IMR-90 (cell line): ENCODE measurements at regions not wholly inside any gene's neighbourhood (a gene's known extent, or its start where the extent isn't known, plus 50 kb on each side); places are given as distances from the start of the nearest gene placed in this dataset.

Source experiments
- ATAC-seq: fragments of 200-7000 bp; cut with Tn5 transposase; 2 replicates; pipeline ENCODE4 v1.9.1; 2020; ENCODE audit warnings: low read depth, mild to moderate bottlenecking, moderate library complexity
- BruUV-seq: library from RNA; stranded (reverse); fragments of 400-500 nt; replicated peaks from 2 replicates; lab custom pipeline; 2021; lab: Mats Ljungman, UMichigan
- CTCF ChIA-PET: fragments of 300-600 bp; formaldehyde crosslinking; extraction: SDS; loops from one replicate; lab custom pipeline; 2021; ENCODE audit warnings: antibody characterized with exemption; lab: Yijun Ruan, JAX
- POLR2A ChIA-PET: fragments of 300-600 bp; sonication (Branson Sonifier 250); formaldehyde crosslinking; loops from one replicate; lab custom pipeline; 2022; ENCODE audit warnings: antibody characterized with exemption; ENCODE audit not compliant: unreplicated experiment; lab: Charles Lee
- DNase-seq: peaks from one replicate; pipeline ENCODE4 v3.0.0; 2013
- H2AFZ ChIP-seq: replicated peaks from 2 replicates; pipeline ENCODE3; 2013; ENCODE audit warnings: low read length, mild to moderate bottlenecking; ENCODE audit not compliant: poor library complexity
- H2AK5ac ChIP-seq: 2 replicates; pipeline ENCODE4 v1.6.1; 2013; ENCODE audit warnings: low read depth, low read length, inconsistent platforms
- H2AK9ac ChIP-seq: replicated peaks from 2 replicates; pipeline ENCODE3; 2013; ENCODE audit warnings: mild to moderate bottlenecking, low read depth, low read length, moderate library complexity; ENCODE audit not compliant: poor library complexity
- H2BK120ac ChIP-seq: 2 replicates; pipeline ENCODE4 v1.6.1; 2013; ENCODE audit warnings: low read depth, low read length, inconsistent platforms
- H2BK15ac ChIP-seq: 3 replicates; pipeline ENCODE4 v1.6.1; 2013; ENCODE audit warnings: low read depth, low read length, inconsistent platforms
- H2BK20ac ChIP-seq: 2 replicates; pipeline ENCODE4 v1.6.1; 2013; ENCODE audit warnings: low read depth, mild to moderate bottlenecking, inconsistent platforms, low read length, moderate library complexity
- H2BK5ac ChIP-seq: 2 replicates; pipeline ENCODE4 v1.6.1; 2013; ENCODE audit warnings: mild to moderate bottlenecking, low read depth, low read length, inconsistent platforms; ENCODE audit not compliant: poor library complexity, severe bottlenecking
- H3K14ac ChIP-seq: replicated peaks from 2 replicates; pipeline ENCODE4 v1.6.1; 2013; ENCODE audit warnings: low read depth, low read length, inconsistent platforms
- H3K18ac ChIP-seq: 2 replicates; pipeline ENCODE4 v1.6.1; 2013; ENCODE audit warnings: low read depth, low read length, control low read depth
- H3K23ac ChIP-seq: 2 replicates; pipeline ENCODE4 v1.6.1; 2013; ENCODE audit warnings: low read depth, low read length, inconsistent platforms
- H3K27ac ChIP-seq: 2 replicates; pipeline ENCODE4 v1.5.1; 2013; ENCODE audit warnings: mild to moderate bottlenecking, control low read depth, low read length; ENCODE audit not compliant: insufficient read depth
- H3K27me3 ChIP-seq: 2 replicates; pipeline ENCODE4 v1.6.1; 2013; ENCODE audit warnings: low read length; ENCODE audit not compliant: control insufficient read depth, insufficient read depth
- H3K36me3 ChIP-seq: 2 replicates; pipeline ENCODE4 v1.6.1; 2013; ENCODE audit warnings: low read length, mixed read lengths; ENCODE audit not compliant: control insufficient read depth, insufficient read depth
- H3K4ac ChIP-seq: 2 replicates; pipeline ENCODE4 v1.6.1; 2013; ENCODE audit warnings: low read depth, low read length, inconsistent platforms
- H3K4me1 ChIP-seq: 2 replicates; pipeline ENCODE4 v1.6.1; 2013; ENCODE audit warnings: low read length, mixed read lengths; ENCODE audit not compliant: control insufficient read depth, insufficient read depth
- H3K4me2 ChIP-seq: 2 replicates; pipeline ENCODE4 v1.6.1; 2013; ENCODE audit warnings: low read depth, mild to moderate bottlenecking, control low read depth, low read length, moderate library complexity
- H3K4me3 ChIP-seq: 2 replicates; pipeline ENCODE4 v1.5.1; 2013; ENCODE audit warnings: low read depth, mild to moderate bottlenecking, control low read depth, low read length, moderate library complexity; ENCODE audit not compliant: insufficient read depth
- H3K56ac ChIP-seq: 2 replicates; pipeline ENCODE4 v1.6.1; 2013; ENCODE audit warnings: low read length, inconsistent platforms; ENCODE audit not compliant: insufficient read depth; ENCODE audit errors: extremely low read depth
- H3K79me1 ChIP-seq, 2 experiments: 2 replicates each; pipeline ENCODE4 v1.6.1; 2013; ENCODE audit warnings: low read length in 2 of 2, inconsistent platforms in 1 of 2, low read depth in 1 of 2
- H3K9ac ChIP-seq: 2 replicates; pipeline ENCODE4 v1.6.1; 2013; ENCODE audit warnings: low read depth, low read length, control low read depth
- H3K9me1 ChIP-seq: 2 replicates; pipeline ENCODE4 v1.6.1; 2013; ENCODE audit warnings: low read length, inconsistent platforms; ENCODE audit not compliant: insufficient read depth
- H3K9me3 ChIP-seq: 2 replicates; pipeline ENCODE4 v1.6.1; 2013; ENCODE audit warnings: low read length; ENCODE audit not compliant: control insufficient read depth, insufficient read depth
- H4K20me1 ChIP-seq: 2 replicates; pipeline ENCODE4 v1.6.1; 2013; ENCODE audit warnings: low read length, inconsistent platforms; ENCODE audit not compliant: insufficient read depth
- H4K5ac ChIP-seq: 2 replicates; pipeline ENCODE4 v1.6.1; 2013; ENCODE audit warnings: mild to moderate bottlenecking, low read depth, low read length, control low read depth
- H4K8ac ChIP-seq, 2 experiments: 2 replicates each; pipeline ENCODE4 v1.6.1; 2013; ENCODE audit warnings: low read depth in 2 of 2, low read length in 2 of 2, control low read depth in 1 of 2, inconsistent platforms in 1 of 2
- H4K91ac ChIP-seq: 2 replicates; pipeline ENCODE4 v1.6.1; 2013; ENCODE audit warnings: low read depth, low read length, inconsistent platforms; ENCODE audit not compliant: insufficient read depth
- MXI1 ChIP-seq: IDR thresholded peaks from 2 replicates; pipeline ENCODE4 v1.6.1; 2012; ENCODE audit warnings: low read depth, mild to moderate bottlenecking, low read length, moderate library complexity, borderline replicate concordance
- RAD21 ChIP-seq: IDR thresholded peaks from 2 replicates; pipeline ENCODE4 v1.6.1; 2012; ENCODE audit warnings: low read length, improper control_type of control experiment
- RFX5 ChIP-seq: IDR thresholded peaks from 2 replicates; pipeline ENCODE4 v1.8.0; 2012; ENCODE audit warnings: low read depth, mild to moderate bottlenecking, low read length, moderate library complexity
- WGBS, 2 experiments: methylation state at CpG; one replicate each; pipeline versions ENCODE4 v1.1.5 to v1.1.7; 2013; ENCODE audit warnings: missing lambda C conversion rate in 2 of 2; ENCODE audit not compliant: insufficient read length in 1 of 2; ENCODE audit errors: extremely low coverage in 2 of 2; 5-methylcytosine and 5-hydroxymethylcytosine counted together
- dilution Hi-C: fragments of 300-500 bp; cut with HindIII; formaldehyde crosslinking; loops from one replicate; pipeline ENCODE4 v1.14.3; 2018; ENCODE audit warnings: low sequenced_read_pairs; ENCODE audit not compliant: unreplicated experiment
- in situ Hi-C: fragments of 300-500 bp; cut with MboI; formaldehyde crosslinking; loops from 3 replicates; pipeline ENCODE4 v1.14.3; 2019; ENCODE audit warnings: low sequenced_read_pairs, inconsistent platforms, mixed read lengths
- intact Hi-C: fragments of 100-400 bp; cut with micrococcal nuclease; formaldehyde crosslinking; loops from 2 replicates; pipeline ENCODE4 v1.10.0; 2022

DNA sequence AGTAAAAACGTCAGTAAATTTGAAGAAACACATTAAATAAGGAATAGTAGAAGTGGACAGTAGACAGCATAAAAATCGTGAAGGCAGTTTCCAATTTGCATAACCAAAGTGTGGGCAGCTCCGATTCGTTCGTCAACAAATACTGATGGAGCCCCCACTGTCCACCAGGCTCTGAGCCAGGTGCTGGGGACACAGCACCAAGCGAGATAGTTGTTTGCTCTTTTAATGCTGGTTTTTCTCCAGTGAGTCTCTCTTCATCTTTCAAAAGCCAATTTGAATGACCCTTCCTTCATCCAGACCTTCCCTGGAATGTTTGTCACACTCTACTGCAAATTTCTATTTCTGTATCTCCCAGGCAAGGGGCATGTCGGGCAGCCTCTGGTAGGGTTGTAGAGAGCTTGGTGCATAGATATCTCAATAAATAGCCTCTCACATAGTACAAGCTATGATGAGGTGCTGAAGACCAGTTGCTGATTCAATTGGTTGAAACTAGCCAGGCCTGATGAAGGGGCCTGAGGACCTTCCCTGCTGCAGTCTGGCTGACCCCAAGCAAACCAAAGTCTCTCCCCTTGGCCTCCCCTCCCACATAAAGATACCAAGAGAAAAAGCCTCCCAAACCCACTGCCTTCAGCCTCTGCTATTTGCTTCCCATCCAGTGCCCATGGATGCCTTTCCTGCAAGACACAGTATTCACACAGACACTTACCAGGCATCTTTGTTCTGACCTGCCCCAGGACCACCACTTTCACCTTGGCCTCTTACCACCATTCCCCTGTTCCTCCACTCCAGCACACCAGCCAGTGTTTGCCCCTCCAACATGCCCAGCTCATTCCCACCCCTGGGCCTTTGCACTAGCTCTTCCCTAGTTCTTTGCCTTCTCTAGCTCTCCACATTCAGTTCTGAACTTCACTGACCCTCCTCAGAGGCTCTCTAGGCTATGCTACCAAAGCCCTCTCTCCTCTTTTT is 125.2 kb downstream of the CEBPB start:
- peak overlapping the region; percentile 75; the same call in 1 of the 2 replicates for H2AK5ac ChIP-seq
- dilution Hi-C loops (no loop called here), intact Hi-C loops (no loop called here), in situ Hi-C loops (no loop called here)
- H4K91ac ChIP-seq = peak overlapping the region; percentile 8; the same call in 1 of the 2 replicates
- no peaks in the 10 kb centered on the region for H3K9me3 ChIP-seq
- no peak overlapping the region for H3K27ac ChIP-seq
- H2AFZ ChIP-seq = peak overlapping the region; percentile 63
- no peak overlapping the region for H4K5ac ChIP-seq
- no peak for DNase-seq
- H3K9ac ChIP-seq = no peak overlapping the region
- H2AK9ac ChIP-seq = no peak overlapping the region
- H4K8ac ChIP-seq = peak overlapping the region in 1 of 2 experiments; percentile 12; a peak in 1 of 4 replicates
- peak overlapping the region; percentile 46 for H3K4ac ChIP-seq
- no TSS peak for BruUV-seq
- peaks cover 0 to 27% of the 10 kb centered on the region in 2 experiments; a peak in 2 of 4 replicates for H3K79me1 ChIP-seq
- H3K23ac ChIP-seq = peak overlapping the region; percentile 46; the same call in 1 of the 2 replicates
- H3K4me2 ChIP-seq = no peak overlapping the region
- H3K36me3 ChIP-seq = no peaks in the 10 kb centered on the region
- no peak overlapping the region for H3K56ac ChIP-seq
- H2BK15ac ChIP-seq = peak overlapping the region; percentile 74; the same call in 1 of the 3 replicates
- no peaks in the 10 kb centered on the region for H4K20me1 ChIP-seq
- peak overlapping the region; percentile 41 for H2BK20ac ChIP-seq
- WGBS, 2 experiments = 57% methylated on average over 5 of the region's 7 CpGs; no CpG with 5 or more reads in 1 of the 2 experiments
- no peaks in the 10 kb centered on the region for H3K27me3 ChIP-seq
- ChIA-PET POLR2A (no interaction called here), CTCF (no interaction called here)
- H3K4me3 ChIP-seq = no peak overlapping the region
- H2BK5ac ChIP-seq = no peak overlapping the region
- H3K4me1 ChIP-seq = peaks cover 21% of the 10 kb centered on the region
- H2BK120ac ChIP-seq = peak overlapping the region; percentile 59; the same call in 1 of the 2 replicates
- TF ChIP-seq MXI1 = no peak
- TF ChIP-seq RFX5 = no peak
- no peak for TF ChIP-seq RAD21
- H3K9me1 ChIP-seq = peaks cover 38% of the 10 kb centered on the region
- H3K18ac ChIP-seq = no peak overlapping the region
- ATAC-seq = no peak
- H3K14ac ChIP-seq = peak overlapping the region; percentile 77
